Activated CD8-positive, alpha-beta T cell treated with anti-CD3 and anti-CD28 coated beads, Interleukin-2, amount 10 ng/mL, durations not matched to agents 7 days and 5 days (primary cell): ENCODE measurements at regions not wholly inside any gene's neighbourhood (a gene's known extent, or its start where the extent isn't known, plus 50 kb on each side); places are given as distances from the start of the nearest gene placed in this dataset.
"Not testable (repeated sequence)": the region's sequence is repeated elsewhere in the genome, so short reads cannot be mapped to it uniquely, and the experiment has no call there.

Experiments
- ATAC-seq: fragments of 150-1000 bp; cut with Tn5 transposase; one replicate; pipeline ENCODE4 v1.10.0; 2021; ENCODE audit warnings: moderate library complexity
- CTCF ChIA-PET: fragments of 350-600 bp; sonication (Branson Sonifier 250); formaldehyde crosslinking; loops from one replicate; lab custom pipeline; 2021; ENCODE audit warnings: antibody characterized with exemption; lab: Charles Lee
- POLR2A ChIA-PET: fragments of 350-600 bp; sonication (Branson Sonifier 250); formaldehyde crosslinking; loops from one replicate; lab custom pipeline; 2021; ENCODE audit warnings: antibody characterized with exemption; lab: Charles Lee
- DNase-seq: peaks from one replicate; pipeline ENCODE4 v3.0.0-alpha.2; 2020
- H3K27ac Mint-ChIP-seq: one replicate; pipeline ENCODE4 v1.8.0; 2021; ENCODE audit warnings: mild to moderate bottlenecking, mixed read lengths
- H3K27me3 Mint-ChIP-seq: one replicate; pipeline ENCODE4 v1.8.0; 2021; ENCODE audit warnings: low read depth, mixed read lengths
- H3K36me3 Mint-ChIP-seq: one replicate; pipeline ENCODE4 v1.8.0; 2021; ENCODE audit warnings: low read depth, mixed read lengths
- H3K4me1 Mint-ChIP-seq: one replicate; pipeline ENCODE4 v1.8.0; 2021; ENCODE audit warnings: low read depth, mixed read lengths
- H3K4me3 Mint-ChIP-seq: one replicate; pipeline ENCODE4 v1.8.0; 2021; ENCODE audit warnings: mild to moderate bottlenecking, mixed read lengths
- H3K9me3 Mint-ChIP-seq: one replicate; pipeline ENCODE4 v1.8.0; 2022; ENCODE audit warnings: mixed read lengths; ENCODE audit not compliant: insufficient read depth

- no peaks in the 10 kb centered on the region for H3K9me3 Mint-ChIP-seq
- no peaks in the 10 kb centered on the region for H3K4me1 Mint-ChIP-seq
- CTCF ChIA-PET, result no interaction called here
- H3K27ac Mint-ChIP-seq, result no peak overlapping the region
- no peak overlapping the region for H3K4me3 Mint-ChIP-seq
- H3K36me3 Mint-ChIP-seq, result no peaks in the 10 kb centered on the region
- no peak for DNase-seq
- ATAC-seq, result no peak
- peaks cover 3% of the 10 kb centered on the region for H3K27me3 Mint-ChIP-seq
- POLR2A ChIA-PET, result interaction anchor here (0.6 kb wide), 1 partner anchor 112 kb away, joined by 3 read pairs; no protein-coding TSS in a partner anchor
Observed at GRCh38 chr3:156035158-156035557, 85.2 kb upstream of the KCNAB1 start.

GRCh38 chr3:156036258-156037053, 83.9 kb upstream of the KCNAB1 start:
- POLR2A ChIA-PET, result no interaction called here
- CTCF ChIA-PET, result no interaction called here
- no peaks in the 10 kb centered on the region for H3K9me3 Mint-ChIP-seq
- no peak overlapping the region for H3K4me3 Mint-ChIP-seq
- H3K4me1 Mint-ChIP-seq, result no peaks in the 10 kb centered on the region
- ATAC-seq, result no peak
- peaks cover 2% of the 10 kb centered on the region for H3K27me3 Mint-ChIP-seq
- no peaks in the 10 kb centered on the region for H3K36me3 Mint-ChIP-seq
- no peak for DNase-seq
- no peak overlapping the region for H3K27ac Mint-ChIP-seq

- no peak overlapping the region for H3K27ac Mint-ChIP-seq
- no peaks in the 10 kb centered on the region for H3K4me1 Mint-ChIP-seq
- H3K4me3 Mint-ChIP-seq, result no peak overlapping the region
- ATAC-seq (no peak), DNase-seq (no peak)
- H3K9me3 Mint-ChIP-seq, result no peaks in the 10 kb centered on the region
- no peaks in the 10 kb centered on the region for H3K27me3 Mint-ChIP-seq
- ChIA-PET POLR2A (no interaction called here), CTCF (no interaction called here)
- no peaks in the 10 kb centered on the region for H3K36me3 Mint-ChIP-seq
Observed at GRCh38 chr3:156037356-156037755, 83.0 kb upstream of the KCNAB1 start.

- Mint-ChIP-seq H3K27me3 (no peaks in the 10 kb centered on the region), H3K4me1 (no peaks in the 10 kb centered on the region), H3K4me3 (no peak overlapping the region), H3K27ac (no peak overlapping the region), H3K36me3 (no peaks in the 10 kb centered on the region), H3K9me3 (no peaks in the 10 kb centered on the region)
- ATAC-seq (no peak), DNase-seq (no peak)
- ChIA-PET POLR2A (no interaction called here), CTCF (interaction anchor here (1.4 kb wide), 1 partner anchor 10 kb away, joined by 4 read pairs; no protein-coding TSS in a partner anchor)
Observed at GRCh38 chr3:156038869-156039268, 81.5 kb upstream of the KCNAB1 start.

- DNase-seq, result no peak
- no peaks in the 10 kb centered on the region for H3K4me1 Mint-ChIP-seq
- H3K36me3 Mint-ChIP-seq, result no peaks in the 10 kb centered on the region
- no peaks in the 10 kb centered on the region for H3K9me3 Mint-ChIP-seq
- ATAC-seq, result no peak
- CTCF ChIA-PET, result interaction anchor here (1.4 kb wide), 1 partner anchor 9 kb away, joined by 4 read pairs; no protein-coding TSS in a partner anchor
- no peak overlapping the region for H3K4me3 Mint-ChIP-seq
- H3K27ac Mint-ChIP-seq, result no peak overlapping the region
- no peaks in the 10 kb centered on the region for H3K27me3 Mint-ChIP-seq
- POLR2A ChIA-PET, result no interaction called here
Observed at GRCh38 chr3:156040041-156040440, 80.3 kb upstream of the KCNAB1 start.

- H3K4me1 Mint-ChIP-seq, POLR2A ChIA-PET, H3K9me3 Mint-ChIP-seq, ATAC-seq, H3K4me3 Mint-ChIP-seq, H3K36me3 Mint-ChIP-seq, DNase-seq, H3K27me3 Mint-ChIP-seq, H3K27ac Mint-ChIP-seq: not testable (repeated sequence)
- CTCF ChIA-PET, result interaction anchor here (1.1 to 1.4 kb wide), 2 partner anchors 8 to 1040 kb away, joined by 3 read pairs; no protein-coding TSS in a partner anchor
Observed at GRCh38 chr3:156041216-156041841, 79.0 kb upstream of the KCNAB1 start.

GRCh38 chr3:156041856-156042255, 78.5 kb upstream of the KCNAB1 start:
- DNase-seq, H3K27me3 Mint-ChIP-seq, H3K27ac Mint-ChIP-seq, H3K9me3 Mint-ChIP-seq, POLR2A ChIA-PET, H3K4me3 Mint-ChIP-seq, H3K36me3 Mint-ChIP-seq, H3K4me1 Mint-ChIP-seq, ATAC-seq: not testable (repeated sequence)
- CTCF ChIA-PET, result interaction anchor here (1.1 to 1.4 kb wide), 2 partner anchors 8 to 1039 kb away, joined by 3 read pairs; no protein-coding TSS in a partner anchor

- H3K4me1 Mint-ChIP-seq, H3K4me3 Mint-ChIP-seq, H3K27ac Mint-ChIP-seq, POLR2A ChIA-PET, H3K9me3 Mint-ChIP-seq, H3K36me3 Mint-ChIP-seq, H3K27me3 Mint-ChIP-seq, ATAC-seq: not testable (repeated sequence)
- CTCF ChIA-PET, result interaction anchor here (0.8 to 1.8 kb wide), 9 partner anchors 11 to 1036 kb away, joined by 3 to 6 read pairs (median 4); partner anchors contain the start of gene C3orf33
- DNase-seq, result peak; percentile 60
Observed at GRCh38 chr3:156043832-156044633, 76.3 kb upstream of the KCNAB1 start.

- Mint-ChIP-seq H3K4me3 (no peak overlapping the region), H3K36me3 (no peaks in the 10 kb centered on the region), H3K27ac (no peak overlapping the region), H3K9me3 (no peaks in the 10 kb centered on the region), H3K4me1 (no peaks in the 10 kb centered on the region), H3K27me3 (peaks cover under 1% of the 10 kb centered on the region)
- ChIA-PET POLR2A (no interaction called here), CTCF (interaction anchor here (0.8 to 1.8 kb wide), 5 partner anchors 12 to 1036 kb away, joined by 3 to 6 read pairs (median 5); no protein-coding TSS in a partner anchor)
- ATAC-seq (no peak), DNase-seq (no peak)
Observed at GRCh38 chr3:156044634-156044975, 75.8 kb upstream of the KCNAB1 start.

- POLR2A ChIA-PET, DNase-seq, H3K27ac Mint-ChIP-seq, H3K9me3 Mint-ChIP-seq, H3K36me3 Mint-ChIP-seq, ATAC-seq, H3K27me3 Mint-ChIP-seq, H3K4me1 Mint-ChIP-seq, H3K4me3 Mint-ChIP-seq: not testable (repeated sequence)
- CTCF ChIA-PET, result interaction anchor here (1.6 kb wide), 1 partner anchor 9 kb away, joined by 4 read pairs; no protein-coding TSS in a partner anchor
Observed at GRCh38 chr3:156048483-156048882, 71.9 kb upstream of the KCNAB1 start.

- Mint-ChIP-seq H3K36me3 (no peaks in the 10 kb centered on the region), H3K9me3 (no peaks in the 10 kb centered on the region), H3K27me3 (peaks cover 8% of the 10 kb centered on the region), H3K4me3 (no peak overlapping the region), H3K27ac (no peak overlapping the region), H3K4me1 (no peaks in the 10 kb centered on the region)
- ChIA-PET CTCF (interaction anchor here (1.1 kb wide), 1 partner anchor 11 kb away, joined by 3 read pairs; no protein-coding TSS in a partner anchor), POLR2A (no interaction called here)
- ATAC-seq, result no peak
- DNase-seq, result no peak
Observed at GRCh38 chr3:156050918-156051317, 69.5 kb upstream of the KCNAB1 start.
